OCI-LY7 (cell line): ENCODE measurements at regions not wholly inside any gene's neighbourhood (a gene's known extent, or its start where the extent isn't known, plus 50 kb on each side); places are given as distances from the start of the nearest gene placed in this dataset.

Source experiments
- BruUV-seq: library from RNA; stranded (reverse); fragments of 400-500 nt; replicated peaks from 2 replicates; lab custom pipeline; 2021; lab: Mats Ljungman, UMichigan
- CTCF ChIA-PET: fragments of 300-600 bp; sonication (Branson Sonifier 250); formaldehyde crosslinking; loops from one replicate; lab custom pipeline; 2022; ENCODE audit warnings: antibody characterized with exemption; ENCODE audit not compliant: unreplicated experiment; lab: Charles Lee
- POLR2A ChIA-PET: fragments of 300-600 bp; sonication (Branson Sonifier 250); formaldehyde crosslinking; loops from one replicate; lab custom pipeline; 2022; ENCODE audit warnings: antibody characterized with exemption; lab: Charles Lee
- DNase-seq: peaks from one replicate; pipeline ENCODE4 v3.0.0-alpha.2; 2015; ENCODE audit warnings: low spot score
- H2AFZ ChIP-seq: fragments of 200-600 bp; sonication (generic), shearing (Covaris generic); 2 replicates; pipeline ENCODE4 v1.6.1; 2014; ENCODE audit warnings: mild to moderate bottlenecking, antibody characterized with exemption, low read length, moderate library complexity
- H3K27ac ChIP-seq: fragments of 200-600 bp; sonication (generic); 2 replicates; pipeline ENCODE4 v1.5.1; 2014; ENCODE audit warnings: mixed run types, low read depth, mild to moderate bottlenecking, moderate library complexity, low read length, inconsistent platforms; ENCODE audit not compliant: poor library complexity, severe bottlenecking
- H3K36me3 ChIP-seq: fragments of 200-600 bp; sonication (generic); 2 replicates; pipeline ENCODE4 v1.6.1; 2014; ENCODE audit warnings: mild to moderate bottlenecking, antibody characterized with exemption, low read length, moderate library complexity, mixed read lengths; ENCODE audit not compliant: insufficient read depth
- H3K4me1 ChIP-seq: fragments of 200-600 bp; sonication (generic); 2 replicates; pipeline ENCODE4 v1.5.1; 2014; ENCODE audit warnings: mild to moderate bottlenecking, low read length; ENCODE audit not compliant: insufficient read depth, poor library complexity, severe bottlenecking
- H3K4me2 ChIP-seq: fragments of 200-600 bp; sonication (generic); 2 replicates; pipeline ENCODE4 v1.6.1; 2014; ENCODE audit warnings: mild to moderate bottlenecking, low read length
- H3K4me3 ChIP-seq: fragments of 200-600 bp; sonication (generic); 2 replicates; pipeline ENCODE4 v1.5.1; 2014; ENCODE audit warnings: mild to moderate bottlenecking, low read depth, low read length; ENCODE audit not compliant: poor library complexity, severe bottlenecking
- H3K79me2 ChIP-seq: fragments of 200-600 bp; sonication (generic); 2 replicates; pipeline ENCODE4 v1.6.1; 2016; ENCODE audit warnings: low read depth, mild to moderate bottlenecking, low read length, moderate library complexity, mixed read lengths; ENCODE audit not compliant: insufficient read depth
- H3K9me2 ChIP-seq: fragments of 200-600 bp; sonication (generic); 2 replicates; pipeline ENCODE4 v1.6.1; 2016; ENCODE audit warnings: mild to moderate bottlenecking, low read length, mixed read lengths; ENCODE audit not compliant: insufficient read depth
- H3K9me3 ChIP-seq: fragments of 200-600 bp; sonication (generic); 2 replicates; pipeline ENCODE4 v1.6.1; 2014; ENCODE audit warnings: mild to moderate bottlenecking, mixed run types, low read length, mixed read lengths
- H4K20me1 ChIP-seq: fragments of 200-600 bp; sonication (generic); 2 replicates; pipeline ENCODE4 v1.6.1; 2014; ENCODE audit warnings: mild to moderate bottlenecking, antibody characterized with exemption, low read length, moderate library complexity, mixed read lengths; ENCODE audit not compliant: insufficient read depth
- EZH2phosphoT487 ChIP-seq: fragments of 200-600 bp; sonication (generic); IDR thresholded peaks from 2 replicates; pipeline ENCODE4 v1.6.1; 2018; ENCODE audit warnings: low read depth, borderline replicate concordance, mild to moderate bottlenecking, mixed run types, antibody characterized with exemption, low read length, moderate library complexity, mixed read lengths
- intact Hi-C: fragments of 100-400 bp; cut with micrococcal nuclease; formaldehyde crosslinking; loops from one replicate; pipeline ENCODE4 v1.10.0; 2022; ENCODE audit not compliant: unreplicated experiment
- TF ChIP-seq, protein P1 (sequence below): fragments of 200-600 bp; sonication (generic); conservative IDR thresholded peaks from 2 replicates; pipeline ENCODE4 v1.5.1; 2014; ENCODE audit warnings: mild to moderate bottlenecking, antibody characterized with exemption, low read length, moderate library complexity, mixed read lengths

- H3K4me3 ChIP-seq: no peak overlapping the region
- no peaks in the 10 kb centered on the region for H3K4me1 ChIP-seq
- no peaks in the 10 kb centered on the region for H3K79me2 ChIP-seq
- no TSS peak for BruUV-seq
- ChIA-PET POLR2A (interaction anchor here (0.9 kb wide), 1 partner anchor 50 kb away, joined by 5 read pairs; no protein-coding TSS in a partner anchor), CTCF (no interaction called here)
- no peaks in the 10 kb centered on the region for H3K9me3 ChIP-seq
- H3K27ac ChIP-seq: no peak overlapping the region
- H4K20me1 ChIP-seq: no peaks in the 10 kb centered on the region
- intact Hi-C loops: loop anchor here (5.0 to 10.0 kb wide), 3 partner anchors 134 to 361 kb away; no protein-coding TSS in a partner anchor
- TF ChIP-seq EZH2phosphoT487: no peak
- TF ChIP-seq, protein P1, sequence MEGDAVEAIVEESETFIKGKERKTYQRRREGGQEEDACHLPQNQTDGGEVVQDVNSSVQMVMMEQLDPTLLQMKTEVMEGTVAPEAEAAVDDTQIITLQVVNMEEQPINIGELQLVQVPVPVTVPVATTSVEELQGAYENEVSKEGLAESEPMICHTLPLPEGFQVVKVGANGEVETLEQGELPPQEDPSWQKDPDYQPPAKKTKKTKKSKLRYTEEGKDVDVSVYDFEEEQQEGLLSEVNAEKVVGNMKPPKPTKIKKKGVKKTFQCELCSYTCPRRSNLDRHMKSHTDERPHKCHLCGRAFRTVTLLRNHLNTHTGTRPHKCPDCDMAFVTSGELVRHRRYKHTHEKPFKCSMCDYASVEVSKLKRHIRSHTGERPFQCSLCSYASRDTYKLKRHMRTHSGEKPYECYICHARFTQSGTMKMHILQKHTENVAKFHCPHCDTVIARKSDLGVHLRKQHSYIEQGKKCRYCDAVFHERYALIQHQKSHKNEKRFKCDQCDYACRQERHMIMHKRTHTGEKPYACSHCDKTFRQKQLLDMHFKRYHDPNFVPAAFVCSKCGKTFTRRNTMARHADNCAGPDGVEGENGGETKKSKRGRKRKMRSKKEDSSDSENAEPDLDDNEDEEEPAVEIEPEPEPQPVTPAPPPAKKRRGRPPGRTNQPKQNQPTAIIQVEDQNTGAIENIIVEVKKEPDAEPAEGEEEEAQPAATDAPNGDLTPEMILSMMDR: no peak
- no peaks in the 10 kb centered on the region for H3K36me3 ChIP-seq
- DNase-seq: no peak
- no peak overlapping the region for H3K4me2 ChIP-seq
- H2AFZ ChIP-seq: no peak overlapping the region
- H3K9me2 ChIP-seq: no peaks in the 10 kb centered on the region
These were observed 245.0 kb upstream of the RPL38 start for GRCh38 chr17:73958453-73958852.

- CTCF ChIA-PET: no interaction called here
- no peaks in the 10 kb centered on the region for H3K9me3 ChIP-seq
- no peaks in the 10 kb centered on the region for H3K36me3 ChIP-seq
- POLR2A ChIA-PET: interaction anchor here (0.6 kb wide), 1 partner anchor 389 kb away, joined by 3 read pairs; no protein-coding TSS in a partner anchor
- no peaks in the 10 kb centered on the region for H3K4me1 ChIP-seq
- intact Hi-C loops: no loop called here
- H3K27ac ChIP-seq: no peak overlapping the region
- DNase-seq: no peak
- no peak for TF ChIP-seq EZH2phosphoT487
- TF ChIP-seq, protein P1: no peak
- BruUV-seq: no TSS peak
- H3K9me2 ChIP-seq: no peaks in the 10 kb centered on the region
- H3K79me2 ChIP-seq: no peaks in the 10 kb centered on the region
- no peak overlapping the region for H3K4me3 ChIP-seq
- no peak overlapping the region for H2AFZ ChIP-seq
- no peak overlapping the region for H3K4me2 ChIP-seq
- no peaks in the 10 kb centered on the region for H4K20me1 ChIP-seq
These were observed 243.0 kb upstream of the RPL38 start for GRCh38 chr17:73960469-73960868.

GRCh38 chr17:73962308-73962707 lies 241.2 kb upstream of the RPL38 start:
- no peaks in the 10 kb centered on the region for H3K36me3 ChIP-seq
- BruUV-seq: no TSS peak
- no peaks in the 10 kb centered on the region for H3K9me3 ChIP-seq
- no peaks in the 10 kb centered on the region for H3K4me1 ChIP-seq
- no peak overlapping the region for H3K27ac ChIP-seq
- H3K79me2 ChIP-seq: no peaks in the 10 kb centered on the region
- no peak overlapping the region for H2AFZ ChIP-seq
- no peak for DNase-seq
- intact Hi-C loops: no loop called here
- H3K9me2 ChIP-seq: no peaks in the 10 kb centered on the region
- ChIA-PET POLR2A (no interaction called here), CTCF (no interaction called here)
- H4K20me1 ChIP-seq: no peaks in the 10 kb centered on the region
- no peak overlapping the region for H3K4me2 ChIP-seq
- TF ChIP-seq EZH2phosphoT487: no peak
- TF ChIP-seq, protein P1: no peak
- no peak overlapping the region for H3K4me3 ChIP-seq
